ENCODE measurements at regions not wholly inside any gene's neighbourhood (a gene's known extent, or its start where the extent isn't known, plus 50 kb on each side); places are given as distances from the start of the nearest gene placed in this dataset.

- no peak for DNase-seq (ENCODE audit: extremely low read depth, low read depth)
- no peak overlapping the region for H3K4me3 ChIP-seq (replicated peaks; ENCODE audit: low read depth, low read length)
Observed at GRCh38 chr4:163649557-163650091, 155.1 kb downstream of the TMA16 start.

GRCh38 chr4:163651761-163652160 lies 157.3 kb downstream of the TMA16 start:
- no peak for DNase-seq (ENCODE audit: extremely low read depth, low read depth)
- H3K4me3 ChIP-seq (replicated peaks; ENCODE audit: low read depth, low read length), result no peak overlapping the region
- TF ChIP-seq CTCF (IDR thresholded peaks at IDR 0.05; ENCODE audit: low read depth, low read length, missing control alignments), result no peak

More at GRCh38 chr4:163649557-163650091, 155.1 kb downstream of the TMA16 start:
- no peak for TF ChIP-seq CTCF (IDR thresholded peaks at IDR 0.05; ENCODE audit: low read depth, low read length, missing control alignments)

GRCh38 chr4:163654621-163655020 lies 160.1 kb downstream of the TMA16 start:
- no peak for DNase-seq (ENCODE audit: extremely low read depth, low read depth)
- no peak for TF ChIP-seq CTCF (IDR thresholded peaks at IDR 0.05; ENCODE audit: low read depth, low read length, missing control alignments)
- no peak overlapping the region for H3K4me3 ChIP-seq (replicated peaks; ENCODE audit: low read depth, low read length)

- no peak overlapping the region for H3K4me3 ChIP-seq (replicated peaks; ENCODE audit: low read depth, low read length)
- no peak for TF ChIP-seq CTCF (IDR thresholded peaks at IDR 0.05; ENCODE audit: low read depth, low read length, missing control alignments)
Observed at GRCh38 chr4:163660636-163661035, 166.1 kb downstream of the TMA16 start.

GRCh38 chr4:163662768-163663167 lies 168.3 kb downstream of the TMA16 start:
- H3K4me3 ChIP-seq (replicated peaks; ENCODE audit: low read depth, low read length), result no peak overlapping the region
- DNase-seq (ENCODE audit: extremely low read depth, low read depth), result no peak
- no peak for TF ChIP-seq CTCF (IDR thresholded peaks at IDR 0.05; ENCODE audit: low read depth, low read length, missing control alignments)

More at GRCh38 chr4:163660636-163661035, 166.1 kb downstream of the TMA16 start:
- no peak for DNase-seq (ENCODE audit: extremely low read depth, low read depth)

GRCh38 chr4:163663454-163664225 lies 169.2 kb downstream of the TMA16 start:
- TF ChIP-seq CTCF (IDR thresholded peaks at IDR 0.05; ENCODE audit: low read depth, low read length, missing control alignments), result no peak
- no peak for DNase-seq (ENCODE audit: extremely low read depth, low read depth)
- H3K4me3 ChIP-seq (replicated peaks; ENCODE audit: low read depth, low read length), result no peak overlapping the region
